WTC11 (cell line): ENCODE measurements at regions not wholly inside any gene's neighbourhood (a gene's known extent, or its start where the extent isn't known, plus 50 kb on each side); places are given as distances from the start of the nearest gene placed in this dataset.

Source experiments
- CREM ChIP-seq: sonication (generic); formaldehyde crosslinking; IDR thresholded peaks from 2 replicates; pipeline ENCODE4 v1.8.1; 2022; ENCODE audit warnings: mild to moderate bottlenecking, missing genetic modification reagents, moderate library complexity
- CTCF ChIP-seq: fragments of 200-600 bp; IDR thresholded peaks from 2 replicates; pipeline ENCODE4 v1.8.0; 2022; ENCODE audit warnings: antibody characterized with exemption
- MLX ChIP-seq: sonication (generic); formaldehyde crosslinking; IDR thresholded peaks from 2 replicates; pipeline ENCODE4 v1.8.1; 2023; ENCODE audit warnings: mild to moderate bottlenecking, missing genetic modification reagents, moderate library complexity
- NFYB ChIP-seq: sonication (generic); formaldehyde crosslinking; conservative IDR thresholded peaks from 2 replicates; pipeline ENCODE4 v1.8.0; 2022; ENCODE audit warnings: low read depth, missing genetic modification reagents
- NR3C1 ChIP-seq: sonication (generic); formaldehyde crosslinking; conservative IDR thresholded peaks from 2 replicates; pipeline ENCODE4 v1.8.1; 2023; ENCODE audit warnings: low read depth, mild to moderate bottlenecking, missing genetic modification reagents
- ZNF121 ChIP-seq: sonication (generic); formaldehyde crosslinking; IDR thresholded peaks from 2 replicates; pipeline ENCODE4 v1.8.0; 2023; ENCODE audit warnings: missing genetic modification reagents
- ZNF423 ChIP-seq: fragments of 250-450 bp; sonication (Bioruptor Pico); IDR thresholded peaks from 2 replicates; pipeline ENCODE4 v2.1.2; 2022; ENCODE audit warnings: mild to moderate bottlenecking, moderate library complexity
- TF ChIP-seq, protein P1 (sequence below): sonication (generic); formaldehyde crosslinking; IDR thresholded peaks from 2 replicates; pipeline ENCODE4 v1.8.0; 2022; ENCODE audit warnings: mild to moderate bottlenecking, missing genetic modification reagents

DNA sequence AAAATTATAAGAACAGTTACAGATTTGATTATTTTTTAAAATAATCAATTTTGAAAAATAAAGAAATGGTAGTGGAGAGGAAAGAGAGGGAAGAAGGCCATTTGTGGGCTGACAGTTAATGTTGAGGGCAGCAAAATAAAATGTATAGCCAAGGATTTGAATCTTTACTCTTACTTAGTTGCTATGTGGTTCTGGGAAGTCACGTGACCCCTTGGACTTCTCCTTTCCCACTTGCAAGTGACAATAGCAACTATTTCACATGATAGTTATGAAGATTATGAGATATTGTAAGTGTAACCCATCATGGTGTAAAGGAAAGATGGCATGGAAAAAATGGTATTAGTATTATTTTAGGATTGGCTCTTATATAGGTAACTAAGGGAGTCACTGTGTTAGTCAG, 567.3 kb upstream of the GHITM start:
- TF ChIP-seq MLX (CRISPR knock-in tag) (no peak), NR3C1 (no peak), CTCF (no peak), ZNF423 (CRISPR knock-in tag) (no peak), NFYB (CRISPR knock-in tag) (no peak), ZNF121 (CRISPR knock-in tag) (no peak), CREM (CRISPR knock-in tag) (no peak)
- TF ChIP-seq, protein P1, sequence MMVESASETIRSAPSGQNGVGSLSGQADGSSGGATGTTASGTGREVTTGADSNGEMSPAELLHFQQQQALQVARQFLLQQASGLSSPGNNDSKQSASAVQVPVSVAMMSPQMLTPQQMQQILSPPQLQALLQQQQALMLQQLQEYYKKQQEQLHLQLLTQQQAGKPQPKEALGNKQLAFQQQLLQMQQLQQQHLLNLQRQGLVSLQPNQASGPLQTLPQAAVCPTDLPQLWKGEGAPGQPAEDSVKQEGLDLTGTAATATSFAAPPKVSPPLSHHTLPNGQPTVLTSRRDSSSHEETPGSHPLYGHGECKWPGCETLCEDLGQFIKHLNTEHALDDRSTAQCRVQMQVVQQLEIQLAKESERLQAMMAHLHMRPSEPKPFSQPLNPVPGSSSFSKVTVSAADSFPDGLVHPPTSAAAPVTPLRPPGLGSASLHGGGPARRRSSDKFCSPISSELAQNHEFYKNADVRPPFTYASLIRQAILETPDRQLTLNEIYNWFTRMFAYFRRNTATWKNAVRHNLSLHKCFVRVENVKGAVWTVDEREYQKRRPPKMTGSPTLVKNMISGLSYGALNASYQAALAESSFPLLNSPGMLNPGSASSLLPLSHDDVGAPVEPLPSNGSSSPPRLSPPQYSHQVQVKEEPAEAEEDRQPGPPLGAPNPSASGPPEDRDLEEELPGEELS (CRISPR knock-in tag), result no peak
